ENCODE measurements at regions not wholly inside any gene's neighbourhood (a gene's known extent, or its start where the extent isn't known, plus 50 kb on each side); places are given as distances from the start of the nearest gene placed in this dataset.
"Not testable (repeated sequence)": the region's sequence is repeated elsewhere in the genome, so short reads cannot be mapped to it uniquely, and the experiment has no call there.

- DNase-seq (ENCODE audit: low read depth) = no peak
These were observed 57.9 kb downstream of the HINT1 start for GRCh38 chr5:131107128-131107527.

GRCh38 chr5:131104169-131104808 lies 60.8 kb downstream of the HINT1 start:
- no peak for DNase-seq (ENCODE audit: low read depth)

GRCh38 chr5:131096774-131097710 lies 68.0 kb downstream of the HINT1 start:
- DNase-seq (ENCODE audit: low read depth) = no peak

GRCh38 chr5:131095561-131095960 lies 69.5 kb downstream of the HINT1 start:
- DNase-seq (ENCODE audit: low read depth) = not testable (repeated sequence)

- no peak for DNase-seq (ENCODE audit: low read depth)
These were observed 80.6 kb downstream of the HINT1 start for GRCh38 chr5:131084436-131084835.

- no peak for DNase-seq (ENCODE audit: low read depth)
These were observed 83.1 kb downstream of the HINT1 start for GRCh38 chr5:131081913-131082488.

- DNase-seq (ENCODE audit: low read depth) = no peak
These were observed 83.7 kb downstream of the HINT1 start for GRCh38 chr5:131081374-131081773.

- no peak for DNase-seq (ENCODE audit: low read depth)
These were observed 85.8 kb downstream of the HINT1 start for GRCh38 chr5:131079232-131079631.

- peak; percentile 5 for DNase-seq (ENCODE audit: low read depth)
These were observed 96.0 kb downstream of the HINT1 start for GRCh38 chr5:131068893-131069643.

- DNase-seq (ENCODE audit: low read depth) = no peak
These were observed 97.0 kb downstream of the HINT1 start for GRCh38 chr5:131068076-131068475.

- no peak for DNase-seq (ENCODE audit: low read depth)
These were observed 97.4 kb downstream of the HINT1 start for GRCh38 chr5:131067636-131068035.

- DNase-seq (ENCODE audit: low read depth) = no peak
These were observed 100.2 kb downstream of the HINT1 start for GRCh38 chr5:131064669-131065371.

- no peak for DNase-seq (ENCODE audit: low read depth)
These were observed 122.9 kb downstream of the HINT1 start for GRCh38 chr5:131042021-131042789.

- no peak for DNase-seq (ENCODE audit: low read depth)
These were observed 141.6 kb downstream of the HINT1 start for GRCh38 chr5:131023498-131023865.

- no peak for DNase-seq (ENCODE audit: low read depth)
These were observed 142.1 kb downstream of the HINT1 start for GRCh38 chr5:131022811-131023497.

- no peak for DNase-seq (ENCODE audit: low read depth)
These were observed 143.4 kb downstream of the HINT1 start for GRCh38 chr5:131021646-131022045.

- DNase-seq (ENCODE audit: low read depth) = no peak
These were observed 145.3 kb downstream of the HINT1 start for GRCh38 chr5:131019601-131020315.

- DNase-seq (ENCODE audit: low read depth) = no peak
These were observed 145.9 kb downstream of the HINT1 start for GRCh38 chr5:131019111-131019510.

GRCh38 chr5:131008329-131008728 lies 156.7 kb downstream of the HINT1 start:
- DNase-seq (ENCODE audit: low read depth) = no peak
